HL-60 (cell line): ENCODE measurements at regions not wholly inside any gene's neighbourhood (a gene's known extent, or its start where the extent isn't known, plus 50 kb on each side); places are given as distances from the start of the nearest gene placed in this dataset.

ENCODE experiments used
- CTCF ChIP-seq: IDR thresholded peaks from one replicate; pipeline ENCODE4 v1.5.1; 2011; ENCODE audit warnings: low read length, control low read depth, inconsistent platforms; ENCODE audit not compliant: insufficient read depth
- GABPA ChIP-seq: IDR thresholded peaks from 2 replicates; pipeline ENCODE4 v1.6.1; 2012; ENCODE audit warnings: low read depth

DNA sequence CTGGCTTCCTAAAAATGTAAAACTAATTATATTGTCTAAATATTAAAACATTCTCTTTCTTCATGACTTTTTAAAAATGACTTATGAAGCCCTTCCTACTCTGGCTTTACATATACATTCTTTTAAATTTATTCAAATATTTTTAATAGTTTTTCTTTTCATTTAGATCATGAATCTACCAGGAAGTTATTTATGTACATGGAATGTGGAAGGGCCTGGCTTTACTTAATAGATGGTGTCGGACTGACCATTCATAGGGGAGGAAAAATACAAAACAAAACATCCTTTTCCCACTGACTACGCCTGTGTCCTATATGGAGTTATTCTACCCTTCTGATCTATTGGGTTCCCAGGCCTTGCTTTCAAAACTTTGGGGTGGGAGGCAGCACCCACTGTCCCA lies 129.8 kb downstream of the MACROH2A1 start:
- TF ChIP-seq CTCF (no peak), GABPA (no peak)
